ENCODE measurements at regions not wholly inside any gene's neighbourhood (a gene's known extent, or its start where the extent isn't known, plus 50 kb on each side); places are given as distances from the start of the nearest gene placed in this dataset.

- Histone ChIP-seq H2AFZ (ENCODE audit: low read depth) (no peak overlapping the region), H3K9me3 (no peaks in the 10 kb centered on the region), H3K79me2 (ENCODE audit: insufficient read depth) (no peaks in the 10 kb centered on the region), H3K27me3 (ENCODE audit: insufficient read depth) (no peaks in the 10 kb centered on the region), H3K9ac (no peak overlapping the region), H3F3A (replicated peaks; ENCODE audit: insufficient read depth) (no peaks in the 10 kb centered on the region), H3K9me2 (no peaks in the 10 kb centered on the region), H3K4me2 (no peak overlapping the region), H3K4me1 (ENCODE audit: control insufficient read depth in 1 of 2, insufficient read depth in 2 of 2, low read depth in 1 of 2, low read length in 1 of 2) (no peaks in the 10 kb centered on the region), H3K4me3 (ENCODE audit: low read depth in 2 of 2, low read length in 1 of 2) (no peak overlapping the region), H3K36me3 (replicated peaks in 1 of 2; ENCODE audit: control insufficient read depth in 1 of 2, insufficient read depth in 2 of 2, low read length in 1 of 2) (no peaks in the 10 kb centered on the region), H4K20me1 (ENCODE audit: insufficient read depth) (no peaks in the 10 kb centered on the region), H3K27ac (ENCODE audit: low read depth in 2 of 2, low read length in 1 of 2) (no peak overlapping the region)
- ChIA-PET POLR2A (no interaction called here), CTCF (no interaction called here)
- no peak for TF ChIP-seq ZBTB33 (IDR thresholded peaks at IDR 0.05; ENCODE audit: borderline replicate concordance, low read depth)
- no peak for TF ChIP-seq CHD2 (IDR thresholded peaks at IDR 0.05; ENCODE audit: low read length, partially characterized antibody)
- no peak for TF ChIP-seq MEF2A (IDR thresholded peaks at IDR 0.05; ENCODE audit: borderline replicate concordance, low read depth)
- TF ChIP-seq, protein P1, sequence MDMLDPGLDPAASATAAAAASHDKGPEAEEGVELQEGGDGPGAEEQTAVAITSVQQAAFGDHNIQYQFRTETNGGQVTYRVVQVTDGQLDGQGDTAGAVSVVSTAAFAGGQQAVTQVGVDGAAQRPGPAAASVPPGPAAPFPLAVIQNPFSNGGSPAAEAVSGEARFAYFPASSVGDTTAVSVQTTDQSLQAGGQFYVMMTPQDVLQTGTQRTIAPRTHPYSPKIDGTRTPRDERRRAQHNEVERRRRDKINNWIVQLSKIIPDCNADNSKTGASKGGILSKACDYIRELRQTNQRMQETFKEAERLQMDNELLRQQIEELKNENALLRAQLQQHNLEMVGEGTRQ (IDR thresholded peaks at IDR 0.05; ENCODE audit: borderline replicate concordance, low read depth, low read length) = no peak
- TF ChIP-seq EP300 (IDR thresholded peaks at IDR 0.05; ENCODE audit: borderline replicate concordance in 1 of 2, low read depth in 1 of 2, low read length in 1 of 2) = no peak
- no peak for TF ChIP-seq PBX3 (IDR thresholded peaks at IDR 0.05)
- TF ChIP-seq RXRA (IDR thresholded peaks at IDR 0.05; ENCODE audit: borderline replicate concordance, low read depth) = no peak
- no peak for TF ChIP-seq FOXM1 (IDR thresholded peaks at IDR 0.05; ENCODE audit: low read depth)
- TF ChIP-seq NFIC (IDR thresholded peaks at IDR 0.05; ENCODE audit: borderline replicate concordance) = no peak
- no peak for DNase-seq
- 15% methylated on average over 8 of the region's 8 CpGs for WGBS (ENCODE audit: low lambda C conversion rate)
Measured at GRCh38 chr14:43983721-43984120, 523.4 kb downstream of the FSCB start.

- no peaks in the 10 kb centered on the region for H4K20me1 ChIP-seq (ENCODE audit: insufficient read depth)
- POLR2A ChIA-PET = no interaction called here
- no peak overlapping the region for H2AFZ ChIP-seq (ENCODE audit: low read depth)
- no peaks in the 10 kb centered on the region for H3K27me3 ChIP-seq (ENCODE audit: insufficient read depth)
- H3K4me2 ChIP-seq = no peak overlapping the region
- H3K9me3 ChIP-seq = no peaks in the 10 kb centered on the region
- H3K79me2 ChIP-seq (ENCODE audit: insufficient read depth) = no peaks in the 10 kb centered on the region
- no peak overlapping the region for H3K9ac ChIP-seq
- H3K9me2 ChIP-seq = no peaks in the 10 kb centered on the region
- no peaks in the 10 kb centered on the region for H3K4me1 ChIP-seq (ENCODE audit: control insufficient read depth in 1 of 2, insufficient read depth in 2 of 2, low read depth in 1 of 2, low read length in 1 of 2)
- no peaks in the 10 kb centered on the region for H3F3A ChIP-seq (replicated peaks; ENCODE audit: insufficient read depth)
- TF ChIP-seq EP300 (IDR thresholded peaks at IDR 0.05; ENCODE audit: borderline replicate concordance in 1 of 2, low read depth in 1 of 2, low read length in 1 of 2) = no peak
- TF ChIP-seq, protein P2, sequence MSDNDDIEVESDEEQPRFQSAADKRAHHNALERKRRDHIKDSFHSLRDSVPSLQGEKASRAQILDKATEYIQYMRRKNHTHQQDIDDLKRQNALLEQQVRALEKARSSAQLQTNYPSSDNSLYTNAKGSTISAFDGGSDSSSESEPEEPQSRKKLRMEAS (IDR thresholded peaks at IDR 0.05; ENCODE audit: low read depth) = no peak
- H3K27ac ChIP-seq (ENCODE audit: low read depth in 2 of 2, low read length in 1 of 2) = no peak overlapping the region
- CTCF ChIA-PET = no interaction called here
- WGBS (ENCODE audit: low lambda C conversion rate) = 5% methylated on average over 2 of the region's 3 CpGs
- H3K4me3 ChIP-seq (ENCODE audit: low read depth in 2 of 2, low read length in 1 of 2) = no peak overlapping the region
- DNase-seq = no peak
- no peaks in the 10 kb centered on the region for H3K36me3 ChIP-seq (replicated peaks in 1 of 2; ENCODE audit: control insufficient read depth in 1 of 2, insufficient read depth in 2 of 2, low read length in 1 of 2)
Measured at GRCh38 chr14:43981135-43981768, 525.8 kb downstream of the FSCB start.

All from SK-N-SH (cell line).